HepG2 (cell line): ENCODE measurements at regions not wholly inside any gene's neighbourhood (a gene's known extent, or its start where the extent isn't known, plus 50 kb on each side); places are given as distances from the start of the nearest gene placed in this dataset.

Source experiments
- ATAC-seq: fragments of 200-7000 bp; cut with Tn5 transposase; 3 replicates; pipeline ENCODE4 v1.9.1; 2020; ENCODE audit warnings: mild to moderate bottlenecking, moderate library complexity
- BruUV-seq: library from RNA; stranded (reverse); fragments of 400-500 nt; replicated peaks from 2 replicates; lab custom pipeline; 2021; lab: Mats Ljungman, UMichigan
- CTCF ChIA-PET: fragments of 300-600 bp; formaldehyde crosslinking; extraction: SDS; loops from one replicate; lab custom pipeline; 2021; ENCODE audit warnings: low total read pairs, inconsistent platforms, low intra/inter-chr PET ratio; lab: Yijun Ruan, JAX
- POLR2A ChIA-PET: fragments of 350-600 bp; sonication (Branson Sonifier 250); formaldehyde crosslinking; loops from one replicate; lab custom pipeline; 2020; ENCODE audit warnings: antibody characterized with exemption, inconsistent platforms; lab: Yijun Ruan, JAX
- DNase-seq: peaks from one replicate; pipeline ENCODE4 v3.0.0-alpha.2; 2015; ENCODE audit warnings: low spot score
- FAIRE-seq: peaks from 3 replicates; lab custom pipeline; 2011; peaks lifted over from hg19 to GRCh38; lab: Jason Lieb, UNC
- H2AFZ ChIP-seq: one replicate; pipeline ENCODE4 v1.6.1; 2011; ENCODE audit warnings: low read length, inconsistent platforms
- H3K27ac ChIP-seq: fragments of 300-600 bp; 3 replicates; pipeline ENCODE4 v1.8.0; 2011; ENCODE audit warnings: mixed run types, mild to moderate bottlenecking, mixed read lengths, low read length, inconsistent platforms; ENCODE audit not compliant: insufficient read depth; ENCODE audit errors: extremely low read length
- H3K27me3 ChIP-seq, 2 experiments: fragments of 200-600 bp in 1 of 2; 2 replicates in 1 of 2; 3 replicates in 1 of 2; pipeline versions ENCODE4 v1.6.0 to v1.8.0; 2011; ENCODE audit warnings: low read length in 2 of 2, mild to moderate bottlenecking in 2 of 2, moderate library complexity in 2 of 2, inconsistent platforms in 1 of 2; ENCODE audit not compliant: insufficient read depth in 2 of 2, control insufficient read depth in 1 of 2
- H3K36me3 ChIP-seq, 2 experiments: fragments of 200-600 bp in 1 of 2; replicated peaks in 1 of 2; 2 replicates in 1 of 2; 3 replicates in 1 of 2; pipeline versions ENCODE4 v1.5.1 to v1.8.0; 2011; ENCODE audit warnings: low read length in 2 of 2, inconsistent platforms in 1 of 2; ENCODE audit not compliant: insufficient read depth in 2 of 2, control insufficient read depth in 1 of 2
- H3K4me1 ChIP-seq: 2 replicates; pipeline ENCODE4 v1.5.1; 2012; ENCODE audit warnings: low read length, inconsistent platforms; ENCODE audit not compliant: insufficient read depth
- H3K4me2 ChIP-seq: 2 replicates; pipeline ENCODE4 v1.6.0; 2011; ENCODE audit warnings: low read depth, low read length, inconsistent platforms
- H3K4me3 ChIP-seq, 3 experiments: fragments of 200-600 bp in 1 of 3; sonication (generic), shearing (Covaris generic) in 1 of 3; replicated peaks in 1 of 3; 2 replicates each; pipeline ENCODE4 v1.5.1; 2011 to 2016; ENCODE audit warnings: low read length in 3 of 3, inconsistent platforms in 2 of 3, low read depth in 2 of 3, mild to moderate bottlenecking in 2 of 3, control low read depth in 1 of 3, mixed read lengths in 1 of 3; ENCODE audit not compliant: insufficient read depth in 1 of 3
- H3K79me2 ChIP-seq: one replicate; pipeline ENCODE4 v1.6.1; 2011; ENCODE audit warnings: low read length, inconsistent platforms; ENCODE audit not compliant: insufficient read depth
- H3K9ac ChIP-seq: 2 replicates; pipeline ENCODE4 v1.6.0; 2011; ENCODE audit warnings: mild to moderate bottlenecking, low read depth, low read length, inconsistent platforms; ENCODE audit not compliant: insufficient read depth
- H3K9me3 ChIP-seq: 2 replicates; pipeline ENCODE4 v1.5.1; 2012; ENCODE audit warnings: mild to moderate bottlenecking, low read length
- H4K20me1 ChIP-seq: 2 replicates; pipeline ENCODE4 v1.6.0; 2011; ENCODE audit warnings: inconsistent platforms, mild to moderate bottlenecking, low read length, moderate library complexity; ENCODE audit not compliant: insufficient read depth
- CBX5 ChIP-seq: sonication (generic); formaldehyde crosslinking; IDR thresholded peaks from 2 replicates; pipeline ENCODE4 v1.4.0; 2020; ENCODE audit warnings: missing genetic modification reagents, borderline replicate concordance
- ELF3 ChIP-seq: IDR thresholded peaks from 2 replicates; pipeline ENCODE4 v1.6.1; 2016; ENCODE audit warnings: missing genetic modification reagents, missing compliant biosample characterization
- KDM6A ChIP-seq: IDR thresholded peaks from 2 replicates; pipeline ENCODE4 v1.6.1; 2016; ENCODE audit warnings: low read depth
- NFE2L1 ChIP-seq: sonication (generic); formaldehyde crosslinking; IDR thresholded peaks from 2 replicates; pipeline ENCODE4 v1.4.0; 2020; ENCODE audit warnings: missing genetic modification reagents, mild to moderate bottlenecking, borderline replicate concordance
- RFX1 ChIP-seq: fragments of 450-650 bp; IDR thresholded peaks from 2 replicates; pipeline ENCODE4 v1.6.1; 2017
- SCMH1 ChIP-seq: sonication (generic); formaldehyde crosslinking; IDR thresholded peaks from 2 replicates; pipeline ENCODE4 v1.9.0; 2021; ENCODE audit warnings: missing genetic modification reagents, mild to moderate bottlenecking, borderline replicate concordance
- SIX1 ChIP-seq: sonication (generic); formaldehyde crosslinking; IDR thresholded peaks from 2 replicates; pipeline ENCODE4 v1.4.0; 2020; ENCODE audit warnings: missing genetic modification reagents, borderline replicate concordance
- SRSF4 ChIP-seq: fragments of 200-400 bp; formaldehyde crosslinking; IDR thresholded peaks from one replicate; pipeline ENCODE4 v1.6.1; 2018; ENCODE audit warnings: mild to moderate bottlenecking, low read depth, low read length, moderate library complexity; ENCODE audit not compliant: poor library complexity, severe bottlenecking
- ZFX ChIP-seq: sonication (generic); formaldehyde crosslinking; IDR thresholded peaks from 2 replicates; pipeline ENCODE4 v1.4.0; 2020; ENCODE audit warnings: mild to moderate bottlenecking, low read depth, missing genetic modification reagents, moderate library complexity
- WGBS: methylation state at CpG from one replicate; pipeline ENCODE4 v1.1.6; 2017; ENCODE audit warnings: low lambda C conversion rate; 5-methylcytosine and 5-hydroxymethylcytosine counted together
- in situ Hi-C: cut with HindIII; loops from 2 replicates; pipeline ENCODE4 v1.10.0; 2017; ENCODE audit warnings: low pct_unique_long_range_greater_than_20kb; ENCODE audit not compliant: extremely low pct_ligation_motif_present
- intact Hi-C: fragments of 100-400 bp; cut with micrococcal nuclease; formaldehyde crosslinking; loops from one replicate; pipeline ENCODE4 v1.10.0; 2022; ENCODE audit not compliant: unreplicated experiment
- TF ChIP-seq, protein P1 (sequence below): sonication (generic); formaldehyde crosslinking; IDR thresholded peaks from 2 replicates; pipeline ENCODE4 v1.5.0; 2020; ENCODE audit warnings: missing genetic modification reagents
- TF ChIP-seq, protein P2 (sequence below): IDR thresholded peaks from 2 replicates; pipeline ENCODE4 v1.6.1; 2018; ENCODE audit warnings: missing genetic modification reagents
- TF ChIP-seq, protein P3 (sequence below): sonication (generic); formaldehyde crosslinking; IDR thresholded peaks from 2 replicates; pipeline ENCODE4 v1.5.0; 2020; ENCODE audit warnings: missing genetic modification reagents

DNA sequence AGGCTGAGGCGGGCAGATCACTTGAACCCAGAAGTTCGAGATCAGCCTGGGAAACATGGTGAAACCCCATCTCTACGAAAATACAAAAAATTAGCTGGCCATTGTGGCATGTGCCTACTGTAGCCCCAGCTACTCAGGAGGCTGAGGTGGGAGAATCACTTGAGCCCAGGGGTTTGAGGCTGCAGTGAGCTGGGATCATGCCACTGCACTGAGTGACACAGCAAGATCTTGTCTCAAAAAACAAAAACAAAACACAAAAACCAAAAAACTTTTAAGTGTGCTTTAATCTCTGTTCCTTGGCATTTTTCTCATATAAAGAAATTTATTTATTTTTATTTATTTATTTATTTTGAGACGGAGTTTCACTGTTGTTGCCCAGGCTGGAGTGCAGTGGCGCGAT, 208.2 kb downstream of the URB2 start (continued):
- TF ChIP-seq, protein P1, sequence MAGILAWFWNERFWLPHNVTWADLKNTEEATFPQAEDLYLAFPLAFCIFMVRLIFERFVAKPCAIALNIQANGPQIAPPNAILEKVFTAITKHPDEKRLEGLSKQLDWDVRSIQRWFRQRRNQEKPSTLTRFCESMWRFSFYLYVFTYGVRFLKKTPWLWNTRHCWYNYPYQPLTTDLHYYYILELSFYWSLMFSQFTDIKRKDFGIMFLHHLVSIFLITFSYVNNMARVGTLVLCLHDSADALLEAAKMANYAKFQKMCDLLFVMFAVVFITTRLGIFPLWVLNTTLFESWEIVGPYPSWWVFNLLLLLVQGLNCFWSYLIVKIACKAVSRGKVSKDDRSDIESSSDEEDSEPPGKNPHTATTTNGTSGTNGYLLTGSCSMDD (CRISPR knock-in tag) = no peak
- TF ChIP-seq SRSF4 = no peak
- TF ChIP-seq, protein P2, sequence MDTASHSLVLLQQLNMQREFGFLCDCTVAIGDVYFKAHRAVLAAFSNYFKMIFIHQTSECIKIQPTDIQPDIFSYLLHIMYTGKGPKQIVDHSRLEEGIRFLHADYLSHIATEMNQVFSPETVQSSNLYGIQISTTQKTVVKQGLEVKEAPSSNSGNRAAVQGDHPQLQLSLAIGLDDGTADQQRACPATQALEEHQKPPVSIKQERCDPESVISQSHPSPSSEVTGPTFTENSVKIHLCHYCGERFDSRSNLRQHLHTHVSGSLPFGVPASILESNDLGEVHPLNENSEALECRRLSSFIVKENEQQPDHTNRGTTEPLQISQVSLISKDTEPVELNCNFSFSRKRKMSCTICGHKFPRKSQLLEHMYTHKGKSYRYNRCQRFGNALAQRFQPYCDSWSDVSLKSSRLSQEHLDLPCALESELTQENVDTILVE = no peak
- TF ChIP-seq RFX1 = no peak
- no peak for TF ChIP-seq SCMH1 (CRISPR knock-in tag)

DNA sequence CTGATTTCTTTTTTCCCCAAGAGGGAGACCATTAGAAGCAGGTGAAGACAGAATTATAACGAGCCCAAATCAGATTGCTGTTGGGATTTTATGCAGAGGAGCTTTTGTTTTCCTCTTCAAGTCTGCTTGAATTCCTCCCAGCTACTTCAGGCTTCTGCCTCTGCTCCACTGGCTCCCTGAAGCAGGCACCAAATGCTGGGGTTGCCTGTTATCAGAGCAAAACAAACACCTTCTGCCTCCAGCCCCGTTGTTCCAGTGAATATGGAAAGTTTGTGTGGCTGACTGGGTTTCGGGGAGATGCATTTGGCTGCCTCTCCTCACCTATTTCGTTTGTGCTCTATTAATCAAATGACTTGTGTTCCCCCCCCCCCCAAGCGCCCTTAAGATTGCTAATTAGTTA, 209.2 kb downstream of the URB2 start:
- POLR2A ChIA-PET = interaction anchor here (0.7 kb wide), 1 partner anchor 808 kb away, joined by 3 read pairs; no protein-coding TSS in a partner anchor
- in situ Hi-C loops = no loop called here
- Histone ChIP-seq H4K20me1 (no peaks in the 10 kb centered on the region), H3K79me2 (no peaks in the 10 kb centered on the region), H3K27me3 (peaks cover 1 to 5% of the 10 kb centered on the region in 2 experiments; a peak in 1 of 5 replicates), H3K4me1 (peaks cover 19% of the 10 kb centered on the region), H3K9ac (no peak overlapping the region), H3K36me3 (no peaks in the 10 kb centered on the region), H3K4me2 (no peak overlapping the region), H2AFZ (no peak overlapping the region), H3K27ac (no peak overlapping the region), H3K9me3 (no peaks in the 10 kb centered on the region), H3K4me3 (no peak overlapping the region)
- no TSS peak for BruUV-seq
- 18% methylated on average over 5 of the region's 5 CpGs for WGBS
- DNase-seq (no peak), ATAC-seq (no peak), FAIRE-seq (no peak)
- intact Hi-C loops = no loop called here
- TF ChIP-seq KDM6A (CRISPR knock-in tag) (no peak), ZFX (no peak), SIX1 (CRISPR knock-in tag) (no peak), CBX5 (no peak), ELF3 (no peak), NFE2L1 (CRISPR knock-in tag) (no peak)
- TF ChIP-seq, protein P3, sequence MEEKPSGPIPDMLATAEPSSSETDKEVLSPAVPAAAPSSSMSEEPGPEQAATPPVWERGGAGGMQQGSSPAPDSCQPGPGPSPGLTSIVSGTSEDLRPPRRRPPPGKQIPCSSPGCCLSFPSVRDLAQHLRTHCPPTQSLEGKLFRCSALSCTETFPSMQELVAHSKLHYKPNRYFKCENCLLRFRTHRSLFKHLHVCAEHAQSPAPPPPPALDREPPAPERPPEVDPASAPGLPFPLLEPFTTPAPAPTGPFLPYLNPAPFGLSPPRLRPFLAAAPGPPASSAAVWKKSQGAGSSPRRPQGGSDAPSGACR (CRISPR knock-in tag) = no peak
- CTCF ChIA-PET = no interaction called here
